ENCODE measurements at regions not wholly inside any gene's neighbourhood (a gene's known extent, or its start where the extent isn't known, plus 50 kb on each side); places are given as distances from the start of the nearest gene placed in this dataset.
"Not testable (repeated sequence)": the region's sequence is repeated elsewhere in the genome, so short reads cannot be mapped to it uniquely, and the experiment has no call there.

DNA sequence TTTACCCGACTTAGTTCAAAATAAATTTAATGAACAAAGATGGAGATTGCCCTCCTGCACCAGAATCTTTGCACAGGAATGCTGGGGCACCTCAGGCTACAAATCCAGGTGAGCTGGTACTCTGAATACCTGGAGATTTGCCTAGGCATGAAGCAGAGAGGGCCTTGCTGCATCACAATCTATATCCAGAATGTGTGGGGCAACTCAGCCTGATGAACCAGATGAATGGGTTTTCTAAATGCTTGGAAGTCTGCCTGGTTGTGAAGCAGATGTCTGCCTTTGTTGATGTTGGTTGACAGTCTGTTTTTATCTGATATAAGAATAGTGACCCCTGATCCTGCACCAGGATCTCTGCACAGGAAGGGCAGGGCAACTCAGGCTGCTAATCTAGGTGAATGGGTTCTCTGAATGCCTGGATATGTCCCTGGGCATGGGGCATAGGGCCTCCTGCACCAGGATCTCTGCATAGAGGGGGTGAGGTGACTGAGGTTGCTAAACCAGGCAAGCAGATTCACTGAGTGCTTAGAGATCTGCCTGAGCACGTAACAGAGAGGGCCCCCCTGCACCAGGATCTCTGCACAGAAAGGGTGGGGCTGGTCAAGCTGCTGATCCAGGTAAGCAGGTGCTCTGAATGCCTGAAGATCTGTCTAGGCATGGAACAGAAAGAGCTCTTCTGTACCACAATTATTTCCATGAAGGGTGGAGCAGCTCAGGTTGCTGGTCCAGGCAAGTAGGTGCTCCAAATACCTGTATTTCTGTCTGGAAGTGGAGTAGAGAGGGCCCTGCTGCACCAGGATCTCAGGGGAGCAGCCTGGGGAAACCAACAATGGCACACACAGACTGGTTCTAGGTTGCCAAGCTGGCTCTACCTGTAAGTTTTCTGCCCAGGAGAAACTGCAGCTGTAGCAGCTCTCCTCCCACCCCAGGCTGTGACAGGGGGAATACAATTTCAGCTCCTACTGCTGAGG is 437.5 kb downstream of the MMUT start:
- intact Hi-C loops (cut with DNase I), result no loop called here
- DNase-seq (ENCODE audit: low spot score), result no peak

DNA sequence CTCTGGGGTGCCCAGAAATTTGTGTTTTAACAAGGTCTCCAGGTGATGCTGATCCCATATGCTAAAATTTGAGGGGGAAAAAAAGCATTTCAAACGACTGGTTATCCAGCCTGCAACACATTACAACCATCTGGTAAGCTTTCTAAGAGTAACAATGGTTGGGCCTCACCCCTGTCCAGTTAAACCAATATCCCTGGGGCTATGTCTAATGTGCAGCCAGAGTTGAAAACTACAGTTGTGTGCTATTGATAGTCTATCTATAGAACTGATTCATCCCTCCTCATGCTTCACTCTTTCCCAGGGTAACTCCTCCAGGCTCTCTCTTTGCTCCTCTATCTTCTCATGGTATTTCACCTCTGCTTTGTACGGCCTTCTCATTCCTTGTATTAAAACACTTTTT is 458.3 kb downstream of the MMUT start:
- intact Hi-C loops (cut with DNase I), result no loop called here
- no peak for DNase-seq (ENCODE audit: low spot score)

DNA sequence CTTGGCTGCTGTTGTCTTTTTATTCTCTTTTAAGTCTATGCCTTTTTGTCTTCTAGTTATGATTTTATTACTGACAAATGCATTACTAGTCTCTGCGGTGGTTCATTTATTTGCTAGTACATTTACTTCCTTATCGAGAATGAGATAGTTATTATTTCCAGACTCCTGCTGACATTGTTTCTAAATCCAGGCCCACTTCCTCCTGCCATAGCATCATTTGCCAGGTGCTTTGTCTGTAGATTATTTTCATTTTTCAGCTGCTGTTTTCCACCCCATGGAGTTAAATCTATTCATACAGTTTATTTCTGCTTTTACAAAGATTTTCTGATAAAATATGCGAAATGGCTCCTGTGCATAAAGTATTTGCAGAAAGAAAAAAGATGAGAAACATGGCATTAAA is 459.7 kb downstream of the MMUT start:
- intact Hi-C loops (cut with DNase I), result no loop called here

DNA sequence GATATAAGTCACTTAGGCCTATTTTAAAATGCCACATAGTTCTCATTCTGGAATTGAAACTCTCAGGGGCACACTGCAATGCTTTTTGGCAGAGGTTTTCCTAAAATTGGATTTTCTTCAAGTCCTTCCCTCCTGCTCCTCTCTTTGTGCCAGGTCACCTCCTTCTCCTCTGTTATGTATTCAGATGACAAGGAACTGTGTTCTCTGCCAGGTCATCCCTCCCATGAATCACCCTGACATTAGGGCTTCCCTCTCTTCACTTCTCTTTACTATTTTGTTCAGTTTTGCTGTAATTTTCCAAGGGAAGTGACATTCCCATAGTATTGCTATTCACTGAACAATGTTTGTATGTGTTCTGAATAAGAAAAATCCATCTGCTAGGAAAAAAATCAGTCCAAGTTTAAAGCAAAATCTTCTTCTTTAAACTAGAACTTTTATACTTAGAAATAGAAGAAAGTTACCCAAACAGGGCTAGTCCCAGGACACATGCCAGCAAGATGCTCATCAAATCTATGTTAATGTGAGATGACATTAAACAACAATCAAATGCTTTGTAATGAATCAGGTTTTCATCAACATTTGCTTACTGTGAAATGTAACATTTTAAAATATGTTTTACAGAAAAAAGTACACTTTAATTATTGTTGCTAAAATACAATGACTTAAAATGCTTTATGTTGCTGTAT is 461.1 kb downstream of the MMUT start:
- DNase-seq (ENCODE audit: low spot score), result no peak
- intact Hi-C loops (cut with DNase I), result no loop called here

More for the DNA sequence above, 459.7 kb downstream of the MMUT start:
- no peak for DNase-seq (ENCODE audit: low spot score)

DNA sequence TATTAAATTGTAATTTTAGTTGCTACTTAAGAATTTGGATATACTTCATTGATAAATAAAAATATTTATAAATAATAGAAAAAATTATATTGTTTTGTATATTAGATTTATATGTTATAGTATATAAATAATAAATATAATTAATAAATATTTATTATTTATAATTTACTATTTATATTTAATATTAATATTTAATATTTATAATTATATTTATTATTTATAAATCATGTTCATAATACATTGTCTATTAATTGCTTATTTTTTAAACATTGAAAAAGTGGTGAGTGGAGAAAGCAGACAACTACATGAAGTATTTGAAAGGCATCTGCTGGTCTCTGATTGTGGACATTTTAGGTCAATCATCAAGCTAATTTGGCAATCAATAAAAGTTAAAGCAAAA is 464.5 kb downstream of the MMUT start:
- DNase-seq (ENCODE audit: low spot score), result no peak
- intact Hi-C loops (cut with DNase I), result no loop called here

DNA sequence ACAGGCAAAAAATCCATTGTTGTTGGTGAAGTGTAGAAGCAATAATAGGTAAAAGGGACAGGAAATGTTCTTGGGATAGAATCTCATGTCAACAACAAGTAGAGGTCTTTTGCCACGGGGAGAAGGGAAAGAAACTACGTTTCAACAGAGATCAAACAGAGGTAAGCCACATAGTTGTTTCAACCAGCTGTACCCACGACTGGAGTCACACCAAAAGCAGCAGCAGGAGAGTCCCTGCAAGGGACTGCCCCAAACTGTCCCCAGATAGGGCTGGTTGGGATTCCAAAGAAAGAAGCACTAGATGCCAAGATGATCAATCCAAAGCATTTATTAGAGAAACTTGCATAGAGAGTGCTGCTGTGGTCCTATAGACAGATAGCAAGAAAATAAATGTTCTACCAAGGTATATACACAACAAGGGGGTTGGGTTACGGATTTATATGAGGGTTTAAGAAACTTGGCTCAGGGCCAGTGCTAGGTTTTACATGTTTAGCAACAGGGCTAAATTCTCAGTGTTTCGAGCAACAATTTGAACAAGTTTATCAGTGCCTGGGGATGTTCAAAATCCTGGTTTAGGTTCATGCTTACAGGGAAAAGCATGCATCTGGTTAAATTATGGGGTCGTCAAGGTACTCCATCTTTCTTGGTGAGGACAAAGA is 466.5 kb downstream of the MMUT start:
- intact Hi-C loops (cut with DNase I), result no loop called here
- no peak for DNase-seq (ENCODE audit: low spot score)

DNA sequence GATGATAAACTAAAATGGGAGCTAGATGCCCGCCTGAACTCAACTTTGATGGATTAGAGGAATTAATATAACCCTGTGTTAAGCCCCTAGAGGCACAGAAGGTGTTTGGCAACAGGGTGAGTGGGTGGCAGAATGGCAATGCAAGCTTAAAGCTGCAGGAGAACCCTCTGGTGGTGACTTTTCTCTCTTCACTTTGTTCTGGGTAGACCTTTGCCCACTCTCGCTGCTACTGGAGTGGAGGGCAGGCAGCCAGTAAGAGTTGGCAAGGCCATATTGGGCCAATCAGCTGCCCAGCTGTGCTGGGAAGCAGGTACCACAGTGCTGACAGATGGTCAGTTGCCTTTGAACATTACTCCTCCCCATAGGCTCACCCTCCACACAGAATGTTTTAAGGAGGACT is 468.2 kb downstream of the MMUT start:
- no peak for DNase-seq (ENCODE audit: low spot score)
- intact Hi-C loops (cut with DNase I), result no loop called here

DNA sequence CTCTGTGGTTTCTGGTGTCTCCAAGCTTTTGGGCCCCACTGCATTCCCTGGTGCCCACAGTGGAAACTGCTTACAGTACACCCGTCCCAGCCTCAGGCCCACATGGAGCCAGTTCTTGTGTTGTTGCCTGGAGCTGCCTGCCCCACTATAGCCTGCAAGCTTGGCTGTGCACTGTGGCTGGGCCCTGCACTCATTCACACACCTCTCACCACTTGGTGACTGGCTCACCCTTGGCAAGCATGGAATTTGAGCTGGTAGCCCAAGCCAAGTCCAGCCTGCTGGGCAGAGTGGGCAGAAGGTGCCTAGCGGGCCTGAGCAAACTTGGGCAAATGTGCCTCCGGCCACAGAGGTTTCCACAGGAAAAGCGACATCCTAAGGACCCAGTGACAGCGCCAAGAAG is 472.3 kb downstream of the MMUT start:
- intact Hi-C loops (cut with DNase I), result no loop called here

DNA sequence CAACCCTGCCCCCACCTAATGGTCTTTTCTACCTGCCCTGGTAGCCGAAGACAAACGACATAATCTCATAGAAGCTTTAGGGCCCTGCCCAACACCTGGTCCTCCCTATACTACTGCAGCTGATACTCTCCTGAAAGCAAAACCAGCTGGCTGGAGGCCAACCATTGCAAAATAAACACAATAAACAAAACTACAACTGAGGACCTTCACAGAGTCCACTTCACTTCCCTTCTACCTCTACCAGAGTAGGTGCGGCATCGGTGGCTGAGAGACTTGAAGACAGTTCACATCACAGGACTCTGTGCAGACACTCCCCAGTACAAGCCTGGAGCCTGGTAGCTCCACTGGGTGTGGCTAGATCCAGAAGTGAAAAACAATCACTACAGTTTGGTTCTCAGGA is 476.2 kb downstream of the MMUT start:
- intact Hi-C loops (cut with DNase I), result no loop called here
- DNase-seq (ENCODE audit: low spot score), result no peak

More for the DNA sequence above, 472.3 kb downstream of the MMUT start:
- no peak for DNase-seq (ENCODE audit: low spot score)

DNA sequence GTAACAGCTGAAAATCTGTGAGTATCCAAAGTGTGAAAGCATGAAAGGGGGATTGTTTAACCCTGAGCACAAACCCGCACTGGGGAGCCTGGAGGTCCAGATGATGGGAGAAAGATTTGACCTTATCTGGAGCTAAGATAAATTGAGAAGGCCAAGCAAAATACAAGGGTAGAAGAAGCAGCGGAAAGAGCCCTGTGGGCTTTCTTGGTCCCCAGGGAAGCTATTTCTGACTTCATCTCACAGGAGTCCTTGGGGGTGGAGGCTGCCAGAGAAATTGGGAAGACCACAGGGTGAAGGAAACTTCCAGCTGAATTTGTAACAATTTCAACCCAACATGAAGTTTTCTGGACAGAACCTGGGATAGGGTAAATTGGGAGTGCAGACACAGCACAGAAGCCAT is 476.9 kb downstream of the MMUT start:
- no peak for DNase-seq (ENCODE audit: low spot score)
- intact Hi-C loops (cut with DNase I), result no loop called here

DNA sequence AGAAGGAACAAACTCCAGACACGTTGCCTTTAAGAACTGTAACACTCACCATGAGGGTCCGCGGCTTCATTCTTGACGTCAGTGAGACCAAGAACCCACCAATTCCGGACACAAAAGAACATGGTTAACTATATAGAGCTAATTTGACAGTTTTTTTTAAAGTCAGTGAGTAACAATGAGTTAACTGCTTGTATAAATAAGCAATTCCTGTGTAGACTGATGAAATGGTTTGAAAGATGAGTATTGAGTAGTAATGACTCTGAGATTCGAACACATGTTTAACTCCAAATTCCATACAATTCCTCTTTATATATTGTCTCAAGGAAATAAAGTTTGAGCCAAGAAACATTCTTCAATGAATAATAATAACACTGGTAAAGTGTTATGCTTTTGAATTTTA is 478.0 kb downstream of the MMUT start:
- intact Hi-C loops (cut with DNase I), result no loop called here
- DNase-seq (ENCODE audit: low spot score), result no peak

DNA sequence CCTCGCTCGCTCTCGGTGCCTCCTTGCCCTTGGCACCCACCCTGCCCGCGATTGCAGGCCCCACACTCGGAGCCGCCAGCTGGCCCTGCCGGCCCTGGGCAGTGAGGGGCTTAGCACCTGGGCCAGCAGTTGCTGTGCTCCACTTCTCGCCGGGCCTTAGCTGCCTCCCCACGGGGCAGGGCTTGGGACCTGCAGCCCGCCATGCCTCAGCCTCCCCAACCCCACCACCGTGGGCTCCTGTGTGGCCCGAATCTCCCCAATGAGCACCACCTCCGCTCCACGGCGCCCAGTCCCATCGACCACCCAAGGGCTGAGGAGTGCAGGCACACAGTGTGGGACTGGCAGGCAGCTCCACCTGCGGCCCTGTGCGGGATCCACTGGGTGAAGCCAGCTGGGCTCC is 479.1 kb downstream of the MMUT start:
- intact Hi-C loops (cut with DNase I); DNase-seq (ENCODE audit: low spot score): not testable (repeated sequence)

DNA sequence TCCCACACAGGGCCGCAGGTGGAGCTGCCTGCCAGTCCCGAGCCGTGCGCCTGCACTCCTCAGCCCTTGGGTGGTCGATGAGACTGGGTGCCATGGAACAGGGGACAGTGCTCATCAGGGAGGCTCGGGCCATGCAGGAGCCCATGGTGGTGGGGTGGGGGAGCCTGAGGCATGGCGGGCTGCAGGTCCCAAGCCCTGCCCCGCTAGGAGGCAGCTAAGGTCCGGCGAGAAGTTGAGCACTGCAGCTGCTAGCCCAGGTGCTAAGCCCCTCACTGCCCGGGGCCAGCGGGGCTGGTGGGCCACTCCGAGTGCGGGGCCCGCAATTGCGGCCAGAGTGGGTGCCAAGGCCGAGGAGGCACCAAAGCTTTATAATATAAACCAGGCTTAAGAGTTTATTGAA is 479.7 kb downstream of the MMUT start:
- intact Hi-C loops (cut with DNase I), result no loop called here
- DNase-seq (ENCODE audit: low spot score), result no peak

DNA sequence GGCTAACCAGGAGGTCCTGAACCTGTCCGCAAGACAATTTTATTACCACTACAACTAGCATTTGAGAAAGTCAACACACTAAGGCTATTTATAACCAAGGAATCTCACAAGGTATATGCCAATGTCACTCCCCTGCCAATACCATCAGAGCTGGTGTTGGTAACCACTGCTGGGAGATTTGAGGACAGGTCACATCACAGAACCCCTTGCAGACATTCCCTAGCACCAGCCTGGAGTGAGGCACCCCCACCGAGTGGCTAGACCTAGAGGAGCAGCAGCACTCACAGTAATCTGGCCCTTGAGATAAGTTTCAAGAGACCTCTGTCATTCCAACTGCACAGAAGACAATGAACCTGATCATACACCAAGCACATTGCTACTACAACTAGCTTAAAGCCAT is 483.2 kb downstream of the MMUT start:
- DNase-seq (ENCODE audit: low spot score), result no peak
- intact Hi-C loops (cut with DNase I), result no loop called here

DNA sequence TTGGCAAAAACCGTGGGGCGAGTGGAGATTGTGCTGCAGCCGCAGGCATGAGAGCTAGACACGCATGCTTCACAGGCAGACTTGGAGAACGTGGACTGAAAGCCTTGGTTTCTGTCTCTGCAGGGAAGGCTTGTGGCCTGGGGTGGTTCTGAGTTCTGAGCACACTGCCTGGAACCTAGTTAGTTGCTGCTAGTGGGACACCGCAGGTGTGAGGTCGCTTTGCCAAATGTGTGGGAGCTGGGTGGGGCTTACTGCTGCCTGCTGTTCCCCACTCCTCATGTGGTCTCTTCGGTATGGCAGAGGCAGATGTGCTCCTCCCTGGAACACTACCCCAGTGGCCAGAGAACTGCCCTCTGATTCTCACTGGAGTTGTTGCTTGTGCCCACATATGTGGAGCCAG is 484.0 kb downstream of the MMUT start:
- intact Hi-C loops (cut with DNase I), result no loop called here
- DNase-seq (ENCODE audit: low spot score), result no peak

DNA sequence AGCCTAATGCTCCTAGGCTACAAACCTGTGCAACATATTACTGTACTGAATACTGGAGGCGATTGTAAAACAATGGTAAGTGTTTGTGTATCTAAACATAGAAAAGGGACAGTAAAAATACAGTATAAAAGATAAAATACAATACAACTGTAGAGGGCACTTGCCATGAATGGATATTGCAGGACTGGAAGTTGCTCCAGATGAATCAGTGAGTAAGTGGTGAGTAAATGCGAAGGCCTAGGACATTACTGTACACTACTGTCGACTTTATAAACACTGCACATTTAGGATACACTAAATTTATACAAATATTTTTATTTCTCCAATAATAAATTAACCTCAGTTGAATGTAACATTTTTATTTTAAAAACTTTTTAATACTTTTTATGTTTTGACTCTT is 485.0 kb downstream of the MMUT start:
- DNase-seq (ENCODE audit: low spot score), result no peak
- intact Hi-C loops (cut with DNase I), result no loop called here

DNA sequence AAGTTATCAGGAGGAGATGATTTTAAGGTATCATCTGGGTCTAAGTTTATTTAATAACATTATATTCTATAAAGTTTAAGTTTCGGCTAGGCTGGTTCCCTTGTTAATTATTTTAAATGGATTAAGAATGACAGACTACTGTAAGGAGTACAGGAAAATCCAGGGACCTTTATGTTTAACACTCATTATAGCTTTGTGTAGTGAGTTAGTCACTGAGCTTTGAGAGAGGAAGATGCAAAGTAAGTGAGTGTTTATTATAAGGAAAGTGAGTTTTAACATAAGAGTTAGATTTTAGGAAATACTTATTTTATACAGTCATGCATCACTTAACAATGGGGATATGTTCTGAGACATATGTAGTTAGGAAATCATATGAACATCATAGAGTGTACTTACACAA is 485.5 kb downstream of the MMUT start:
- no peak for DNase-seq (ENCODE audit: low spot score)
- intact Hi-C loops (cut with DNase I), result no loop called here

DNA sequence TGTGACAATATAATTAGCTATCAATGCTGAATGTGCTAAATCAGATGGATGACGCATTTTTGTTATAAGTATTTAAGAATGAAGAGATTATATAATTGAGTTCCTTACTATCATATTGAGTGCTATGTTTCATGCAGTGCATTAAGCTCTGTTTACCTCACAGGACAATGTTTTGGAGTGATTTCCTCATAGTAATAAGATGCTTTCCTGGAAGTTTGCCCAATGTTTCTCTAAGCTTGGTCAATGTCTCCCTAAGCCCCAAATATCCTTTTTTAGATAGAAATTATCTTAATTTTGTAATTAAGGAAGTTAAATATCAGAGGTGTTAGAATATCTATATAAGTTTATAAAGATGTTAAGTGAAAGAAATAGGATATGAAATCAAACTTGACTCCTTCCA is 489.6 kb downstream of the MMUT start:
- intact Hi-C loops (cut with DNase I), result no loop called here
- no peak for DNase-seq (ENCODE audit: low spot score)

DNA sequence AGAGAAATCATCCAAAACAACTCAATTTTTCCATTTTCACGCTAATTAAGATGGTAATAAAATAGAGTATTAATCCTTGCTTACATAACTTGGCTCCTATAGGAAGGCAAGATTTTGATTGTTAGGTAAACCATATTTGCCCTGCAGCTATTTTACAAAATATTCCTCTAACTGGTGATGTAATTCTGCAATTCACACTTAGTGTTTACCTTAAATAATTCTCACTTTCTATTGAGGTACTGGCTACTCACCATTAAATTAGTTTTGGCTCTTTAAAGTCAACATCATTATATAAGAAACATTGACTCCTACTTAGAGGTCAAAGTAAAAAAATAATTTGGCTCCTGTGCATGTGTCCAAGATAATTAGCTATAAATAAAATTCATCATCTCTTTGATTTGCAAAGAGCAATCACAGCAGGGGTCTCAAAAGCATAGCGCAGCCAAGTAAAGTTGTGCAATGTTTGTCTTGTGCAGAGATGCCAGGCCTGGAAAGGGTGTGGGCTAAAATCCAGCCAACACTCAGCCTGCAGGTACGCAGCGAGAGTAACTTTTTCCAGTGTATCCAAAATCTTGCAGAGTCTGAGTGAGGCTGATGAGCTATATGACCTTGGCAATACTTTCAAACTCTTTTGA is 501.2 kb downstream of the MMUT start:
- DNase-seq (ENCODE audit: low spot score), result no peak
- intact Hi-C loops (cut with DNase I), result no loop called here
